HepG2 (cell line): ENCODE measurements at regions not wholly inside any gene's neighbourhood (a gene's known extent, or its start where the extent isn't known, plus 50 kb on each side); places are given as distances from the start of the nearest gene placed in this dataset.

Experiments
- GABPB1 ChIP-seq: IDR thresholded peaks from 2 replicates; pipeline ENCODE4 v1.6.1; 2016; ENCODE audit warnings: mild to moderate bottlenecking, missing genetic modification reagents, moderate library complexity, missing compliant biosample characterization
- HIVEP1 ChIP-seq: sonication (generic); formaldehyde crosslinking; IDR thresholded peaks from 2 replicates; pipeline ENCODE4 v1.4.0; 2020; ENCODE audit warnings: mild to moderate bottlenecking, missing genetic modification reagents
- ISX ChIP-seq: sonication (generic); formaldehyde crosslinking; conservative IDR thresholded peaks from 2 replicates; pipeline ENCODE4 v1.5.0; 2020; ENCODE audit warnings: missing genetic modification reagents
- KLF12 ChIP-seq: sonication (generic); formaldehyde crosslinking; IDR thresholded peaks from 2 replicates; pipeline ENCODE4 v1.4.0; 2020; ENCODE audit warnings: missing genetic modification reagents, borderline replicate concordance
- KLF13 ChIP-seq: sonication (generic); formaldehyde crosslinking; IDR thresholded peaks from 2 replicates; pipeline ENCODE4 v1.4.0; 2020; ENCODE audit warnings: mild to moderate bottlenecking, missing genetic modification reagents
- KMT2A ChIP-seq: sonication (generic); formaldehyde crosslinking; IDR thresholded peaks from 2 replicates; pipeline ENCODE4 v1.4.0; 2020; ENCODE audit warnings: missing genetic modification reagents
- KMT2B ChIP-seq: IDR thresholded peaks from 2 replicates; pipeline ENCODE4 v1.6.1; 2016; ENCODE audit warnings: missing genetic modification reagents, missing compliant biosample characterization
- MAZ ChIP-seq, 2 experiments: sonication (generic) in 1 of 2; formaldehyde crosslinking in 1 of 2; IDR thresholded peaks; 2 replicates each; pipeline versions ENCODE4 v1.5.0 to v1.6.1; 2012 to 2020; ENCODE audit warnings: low read depth in 2 of 2, mild to moderate bottlenecking in 2 of 2, borderline replicate concordance in 1 of 2, improper control_type of control experiment in 1 of 2, low read length in 1 of 2, missing genetic modification reagents in 1 of 2, moderate library complexity in 1 of 2
- NFIB ChIP-seq: sonication (generic); formaldehyde crosslinking; IDR thresholded peaks from 2 replicates; pipeline ENCODE4 v1.9.0; 2021; ENCODE audit warnings: missing genetic modification reagents, mild to moderate bottlenecking, borderline replicate concordance
- NFKB2 ChIP-seq: sonication (generic); formaldehyde crosslinking; IDR thresholded peaks from 2 replicates; pipeline ENCODE4 v1.4.0; 2020; ENCODE audit warnings: missing genetic modification reagents, borderline replicate concordance
- PRDM10 ChIP-seq: sonication (generic); formaldehyde crosslinking; IDR thresholded peaks from 2 replicates; pipeline ENCODE4 v1.4.0; 2020; ENCODE audit warnings: low read depth, missing genetic modification reagents
- SMC3 ChIP-seq: IDR thresholded peaks from 2 replicates; pipeline ENCODE4 v1.6.1; 2011; ENCODE audit warnings: low read length, improper control_type of control experiment
- STAG1 ChIP-seq: sonication (generic); formaldehyde crosslinking; IDR thresholded peaks from 2 replicates; pipeline ENCODE4 v1.4.0; 2020; ENCODE audit warnings: missing genetic modification reagents
- SYNCRIP ChIP-seq: fragments of 200-400 bp; formaldehyde crosslinking; IDR thresholded peaks from 2 replicates; pipeline ENCODE4 v1.6.1; 2018; ENCODE audit warnings: mild to moderate bottlenecking, low read depth, low read length; ENCODE audit not compliant: insufficient read depth
- TGIF2 ChIP-seq: IDR thresholded peaks from 2 replicates; pipeline ENCODE4 v1.6.1; 2016; ENCODE audit warnings: control low read depth, missing compliant biosample characterization
- THAP11 ChIP-seq: IDR thresholded peaks from 2 replicates; pipeline ENCODE4 v1.6.1; 2016; ENCODE audit warnings: missing biosample characterization, missing genetic modification reagents
- THAP9 ChIP-seq: sonication (generic); formaldehyde crosslinking; IDR thresholded peaks from 2 replicates; pipeline ENCODE4; 2020; ENCODE audit warnings: missing genetic modification reagents, mild to moderate bottlenecking, borderline replicate concordance
- TRAFD1 ChIP-seq: sonication (generic); formaldehyde crosslinking; IDR thresholded peaks from 2 replicates; pipeline ENCODE4 v1.5.1; 2020; ENCODE audit warnings: missing genetic modification reagents, mild to moderate bottlenecking, borderline replicate concordance
- TSC22D2 ChIP-seq: sonication (generic); formaldehyde crosslinking; IDR thresholded peaks from 2 replicates; pipeline ENCODE4 v1.5.1; 2020; ENCODE audit warnings: missing genetic modification reagents, mild to moderate bottlenecking, borderline replicate concordance
- ZNF225 ChIP-seq: sonication (generic); formaldehyde crosslinking; IDR thresholded peaks from 2 replicates; pipeline ENCODE4 v1.4.0; 2020; ENCODE audit warnings: mild to moderate bottlenecking, missing genetic modification reagents
- ZNF3 ChIP-seq: IDR thresholded peaks from 2 replicates; pipeline ENCODE4 v1.7.0; 2017; ENCODE audit warnings: inconsistent platforms
- ZNF343 ChIP-seq: sonication (generic); formaldehyde crosslinking; IDR thresholded peaks from 2 replicates; pipeline ENCODE4 v1.4.0; 2020; ENCODE audit warnings: mild to moderate bottlenecking, missing genetic modification reagents
- ZNF460 ChIP-seq: sonication (generic); formaldehyde crosslinking; IDR thresholded peaks from 2 replicates; pipeline ENCODE4 v1.5.1; 2020; ENCODE audit warnings: missing genetic modification reagents, mild to moderate bottlenecking, borderline replicate concordance

GRCh38 chr15:66862940-66863335 lies 160.9 kb downstream of the SMAD6 start (continued):
- no peak for TF ChIP-seq THAP9
- 0 out of 2 replicates have a peak, but pooled peaks have one; percentile 40 for TF ChIP-seq TGIF2 (CRISPR knock-in tag)
- no peak for TF ChIP-seq KMT2A
- peak; percentile 66 for TF ChIP-seq SMC3
- TF ChIP-seq NFIB (CRISPR knock-in tag): no peak
- no peak for TF ChIP-seq TSC22D2
- no peak for TF ChIP-seq MAZ (IDR thresholded peaks at IDR 0.05; ENCODE audit: borderline replicate concordance, low read depth, low read length)
- TF ChIP-seq MAZ (CRISPR knock-in tag; IDR thresholded peaks at IDR 0.05; ENCODE audit: low read depth): no peak
- TF ChIP-seq NFKB2 (CRISPR knock-in tag): no peak
- TF ChIP-seq ISX (CRISPR knock-in tag): no peak
- TF ChIP-seq STAG1 (CRISPR knock-in tag): peak; percentile 73
- TF ChIP-seq KLF13 (CRISPR knock-in tag): no peak
- TF ChIP-seq ZNF460: no peak
- peak; percentile 28; the same call in 1 of the 2 replicates for TF ChIP-seq THAP11 (CRISPR knock-in tag)
- TF ChIP-seq ZNF3: no peak
- TF ChIP-seq ZNF225 (CRISPR knock-in tag): no peak
- TF ChIP-seq KLF12: no peak
- TF ChIP-seq ZNF343 (CRISPR knock-in tag): no peak
- no peak for TF ChIP-seq TRAFD1 (CRISPR knock-in tag)
- no peak for TF ChIP-seq PRDM10
- no peak for TF ChIP-seq HIVEP1
- TF ChIP-seq GABPB1 (CRISPR knock-in tag): no peak
- TF ChIP-seq KMT2B: no peak
- no peak for TF ChIP-seq SYNCRIP
